Esophagus mucosa (tissue), 1 donor: ENCODE measurements at regions not wholly inside any gene's neighbourhood (a gene's known extent, or its start where the extent isn't known, plus 50 kb on each side); places are given as distances from the start of the nearest gene placed in this dataset.
A peak's percentile ranks its signal among the peaks of the same experiment; 100 is the strongest.

Source experiments
- ATAC-seq: fragments of 200-7000 bp; cut with Tn5 transposase; one replicate; pipeline ENCODE4 v1.9.1; 2020
- donor health status: DM: yes; HTN: yes; CAD: no.

DNA sequence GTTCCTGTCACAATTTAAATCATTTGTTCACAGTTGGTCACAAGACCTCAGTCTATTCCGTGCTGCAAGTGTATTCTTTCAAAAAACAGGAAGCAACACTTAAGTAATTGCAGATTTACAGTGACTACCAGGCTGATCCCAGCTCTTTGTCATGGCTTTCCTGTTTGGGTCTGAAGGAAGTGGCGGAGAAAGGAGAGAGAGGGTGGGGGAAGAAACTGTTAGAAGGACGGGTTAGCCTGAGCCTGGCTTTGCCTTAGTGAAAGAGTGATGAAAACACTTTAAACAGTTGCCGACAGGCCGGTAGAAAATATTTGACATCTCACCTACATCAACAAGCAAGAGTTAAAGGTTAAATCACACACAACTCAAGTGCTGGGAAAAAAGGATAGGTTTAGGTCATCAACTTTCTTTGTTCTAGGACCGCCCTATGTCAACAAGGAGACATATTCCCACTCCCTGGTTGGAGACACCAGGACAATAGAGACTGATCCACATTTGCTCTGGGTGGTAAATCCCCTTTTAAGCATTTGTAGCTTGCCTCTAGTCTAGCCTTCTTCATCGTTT lies 102.2 kb upstream of the DAB2 start:
- peak; percentile 56 for ATAC-seq

DNA sequence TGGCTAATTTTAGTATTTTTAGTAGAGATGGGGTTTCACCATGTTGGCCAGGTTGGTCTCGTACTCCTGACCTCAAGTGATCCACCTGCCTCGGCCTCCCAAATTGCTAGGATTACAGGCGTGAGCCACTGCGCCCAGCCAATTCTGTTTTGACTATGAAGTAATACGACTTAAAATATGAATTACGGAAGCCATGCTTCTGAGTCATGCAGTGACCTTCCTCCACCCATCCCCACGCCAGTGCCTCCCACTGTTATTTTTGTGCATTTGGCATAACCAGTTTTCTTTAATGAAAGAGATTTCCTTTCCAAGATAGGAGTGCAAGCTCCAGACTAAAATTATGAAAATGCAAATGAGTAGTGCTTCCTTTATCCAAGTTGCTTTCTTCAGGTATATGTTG lies 101.0 kb upstream of the DAB2 start:
- ATAC-seq: peak; percentile 57

DNA sequence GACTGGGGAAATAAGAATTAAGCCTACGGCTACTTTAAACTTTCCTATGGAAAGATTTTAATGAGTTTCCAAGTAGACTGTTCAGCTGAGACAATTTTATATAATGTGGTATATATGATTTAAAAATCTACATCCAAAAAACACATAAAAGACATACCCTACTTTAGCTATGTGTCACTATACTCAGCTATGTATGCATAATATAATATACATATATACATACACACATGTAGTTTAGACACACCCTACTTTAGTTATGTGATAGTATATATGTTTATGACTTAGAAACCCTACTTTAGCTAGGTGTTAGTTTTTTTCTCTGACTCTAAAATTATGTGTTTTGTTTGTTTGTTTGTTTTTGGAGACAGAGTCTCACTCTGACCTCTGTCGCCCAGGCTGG lies 100.5 kb upstream of the DAB2 start:
- ATAC-seq: no peak

- ATAC-seq: no peak
Measured at GRCh38 chr5:39523821-39524220, 99.0 kb upstream of the DAB2 start.

GRCh38 chr5:39521940-39522590 lies 97.3 kb upstream of the DAB2 start:
- no peak for ATAC-seq

DNA sequence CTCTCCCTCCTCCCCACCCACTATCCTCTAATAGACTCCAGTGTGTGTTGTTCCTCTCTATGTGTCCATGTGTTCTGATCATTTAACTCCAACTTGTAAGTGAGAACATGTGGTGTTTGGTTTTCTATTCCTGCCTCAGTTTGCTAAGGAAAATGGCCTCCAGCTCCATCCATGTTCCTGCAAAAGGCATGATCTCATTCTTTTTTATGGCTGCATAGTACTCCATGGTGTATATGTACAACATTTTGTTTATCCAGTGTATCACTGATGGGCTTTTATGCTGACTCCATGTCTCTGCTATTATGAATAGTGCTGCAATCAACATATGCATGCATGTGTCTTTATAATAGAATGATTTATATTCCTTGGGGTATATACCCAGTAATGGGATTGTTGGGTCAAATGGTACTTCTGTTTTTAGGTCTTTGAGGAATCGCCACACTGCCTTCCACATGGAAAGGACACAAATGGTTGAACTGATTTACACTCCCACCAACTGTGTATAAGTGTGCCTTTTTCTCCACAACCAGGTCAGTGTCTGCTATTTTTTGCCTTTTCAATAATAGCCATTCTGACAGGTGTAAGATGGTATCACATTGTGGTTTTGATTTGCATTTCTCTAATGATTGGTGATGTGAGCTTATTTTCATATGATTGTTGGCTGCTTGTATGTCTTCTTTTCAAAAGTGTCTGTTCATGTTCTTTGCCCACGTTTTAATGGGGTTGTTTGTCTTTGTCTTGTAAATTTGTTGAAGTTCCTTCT lies 96.5 kb upstream of the DAB2 start:
- ATAC-seq: no peak

DNA sequence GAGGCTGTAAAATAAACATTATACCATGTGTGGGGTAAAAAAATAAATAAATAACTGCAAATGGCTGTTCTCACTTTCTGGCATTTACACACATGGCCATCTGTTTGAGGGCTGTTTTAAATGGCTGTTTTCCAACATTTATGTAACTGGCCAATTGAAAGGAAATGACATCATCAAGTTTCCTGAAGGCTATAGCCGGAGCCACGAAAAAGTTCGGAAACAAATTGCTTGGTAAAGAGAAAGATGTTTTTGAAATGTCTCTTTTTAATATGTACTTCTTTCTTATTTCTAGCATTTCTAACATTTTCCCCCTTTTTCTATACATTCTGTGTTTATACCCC lies 95.4 kb upstream of the DAB2 start:
- ATAC-seq: no peak

DNA sequence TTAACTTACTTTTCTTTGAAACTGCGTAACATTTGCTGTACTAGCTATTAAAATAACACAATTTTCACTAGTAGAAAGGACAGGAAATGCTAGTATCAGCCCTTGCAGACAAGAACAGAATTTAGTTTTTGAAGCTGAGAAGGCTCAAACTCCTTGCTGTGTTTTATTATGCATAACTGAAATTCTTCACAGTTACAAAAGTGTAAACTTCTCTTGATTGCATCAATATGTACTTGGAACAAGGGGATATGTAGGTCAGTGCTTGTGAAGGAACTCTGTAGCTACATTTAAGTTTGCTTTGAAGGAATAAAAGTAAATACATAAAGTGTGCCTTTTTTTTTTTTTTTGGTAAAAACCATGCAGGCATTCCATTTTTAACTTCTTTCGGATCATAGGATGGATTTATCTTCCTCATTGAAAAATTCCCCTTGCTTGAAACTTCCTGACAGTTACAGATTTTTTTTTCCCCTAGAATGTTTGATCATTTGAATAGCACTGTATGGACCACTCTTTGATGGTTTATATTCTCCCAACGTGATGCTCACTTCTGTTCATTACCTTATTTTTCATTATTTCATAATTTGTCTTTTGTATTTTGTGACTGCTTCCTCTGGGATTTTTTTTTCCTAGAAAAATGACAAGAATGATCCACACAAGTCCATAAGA lies 94.9 kb upstream of the DAB2 start:
- no peak for ATAC-seq

DNA sequence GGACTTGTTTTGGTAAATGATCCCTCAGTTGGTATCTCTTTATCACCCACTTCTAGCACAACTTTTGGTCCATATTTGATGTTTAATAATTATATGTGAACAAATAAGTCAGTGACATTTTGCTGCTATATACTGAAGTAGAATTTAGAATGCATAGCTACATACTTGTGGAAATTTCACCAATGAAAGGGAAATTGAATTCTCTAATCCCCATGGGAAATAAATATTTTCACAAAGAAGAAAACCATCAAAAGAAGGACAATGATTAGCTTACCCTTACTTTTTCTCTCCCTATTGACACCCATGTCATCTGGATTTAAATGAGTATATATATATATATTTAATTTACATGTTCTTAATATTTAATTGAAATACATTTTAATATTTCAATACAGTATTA lies 94.3 kb upstream of the DAB2 start:
- ATAC-seq: no peak

DNA sequence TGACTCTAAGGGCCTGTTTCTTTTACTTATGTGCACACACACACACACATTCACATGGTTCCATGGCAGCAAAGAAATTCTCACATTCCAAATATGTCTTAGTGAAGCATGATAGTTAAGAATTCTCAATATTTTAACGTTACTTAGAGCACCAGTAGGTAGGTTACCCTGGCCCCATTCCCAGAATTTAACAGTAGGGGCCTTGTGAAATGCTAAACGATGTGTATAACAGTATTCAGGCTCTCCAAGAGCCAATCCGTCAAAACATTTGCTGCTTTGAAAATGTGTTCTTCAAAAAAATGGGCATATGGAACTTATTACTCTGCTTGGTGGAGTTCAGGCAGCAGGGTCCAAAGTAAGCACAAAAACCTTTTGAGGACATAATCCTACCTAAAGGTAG lies 93.7 kb upstream of the DAB2 start:
- ATAC-seq: no peak

DNA sequence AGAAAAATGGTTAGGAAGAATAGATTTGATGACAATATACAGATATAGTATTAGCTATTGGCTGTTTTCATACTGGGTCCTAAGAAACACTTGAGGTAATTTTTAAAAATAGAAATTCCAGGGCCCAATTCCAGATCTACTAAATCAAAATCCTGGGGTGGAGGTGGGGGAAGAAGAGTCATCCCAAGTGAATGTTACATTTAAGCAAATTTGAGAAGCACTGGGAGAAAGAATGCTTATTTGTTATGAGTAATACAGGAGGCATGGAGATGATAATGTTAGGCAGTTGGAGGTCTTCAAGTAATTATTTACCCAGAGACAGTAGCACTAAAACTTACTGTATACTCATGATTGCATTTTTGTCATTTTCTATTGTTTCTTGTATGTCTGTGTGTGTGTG lies 93.0 kb upstream of the DAB2 start:
- ATAC-seq: no peak

DNA sequence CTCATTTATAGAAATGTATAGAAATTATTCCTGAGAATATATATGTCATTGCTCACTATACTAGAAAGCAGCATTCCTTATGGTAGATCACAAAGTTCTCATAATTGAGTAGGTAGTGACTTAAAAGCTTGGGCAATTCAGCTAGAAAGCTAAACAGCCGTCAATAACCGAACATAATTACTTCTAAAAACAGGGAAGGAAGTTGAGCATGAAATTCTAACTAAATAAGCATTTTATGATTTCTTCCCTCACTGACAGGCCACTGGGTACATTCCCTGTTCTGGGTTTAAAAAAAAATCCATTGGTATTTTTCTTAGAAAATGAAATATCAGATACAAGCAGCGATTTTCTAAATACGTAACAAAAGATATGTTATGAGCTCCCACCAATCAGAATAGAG lies 91.1 kb upstream of the DAB2 start:
- ATAC-seq: no peak

DNA sequence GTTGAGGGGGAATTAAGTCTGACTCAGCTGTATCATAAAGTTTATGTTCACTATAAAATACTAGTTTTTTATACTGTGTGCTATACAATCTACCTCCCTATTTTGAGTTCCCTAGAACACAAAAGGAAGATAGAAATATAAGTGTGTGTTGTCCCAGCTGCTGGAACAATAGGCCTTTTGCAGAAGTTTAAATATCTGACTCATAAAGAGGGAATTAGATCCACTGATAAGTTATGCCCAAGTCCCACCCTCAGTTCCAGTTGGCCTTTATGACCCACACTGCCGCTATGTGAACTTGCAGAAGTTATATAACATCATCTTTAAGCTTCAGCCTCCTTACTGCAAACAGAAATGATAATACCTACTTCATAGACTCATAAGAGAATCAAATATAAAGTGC lies 88.5 kb upstream of the DAB2 start:
- ATAC-seq: no peak

DNA sequence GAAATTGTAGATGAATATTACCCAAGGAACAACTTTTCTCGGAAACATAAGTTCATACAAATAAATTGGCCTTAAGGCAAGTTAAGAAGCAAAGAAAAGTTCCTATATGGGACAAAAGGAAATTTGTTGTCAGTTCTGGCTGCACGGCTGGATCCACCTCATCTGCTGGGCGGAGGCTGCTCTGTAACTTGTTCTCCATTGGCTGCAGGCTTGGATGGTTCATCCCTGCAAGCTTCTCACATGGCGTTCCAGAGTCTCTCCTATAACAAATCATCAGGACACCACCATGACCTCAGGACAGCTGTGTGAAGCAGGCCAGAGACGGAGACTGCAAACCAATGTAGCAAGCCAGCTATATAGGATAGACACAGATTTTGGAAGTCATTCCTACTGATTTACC lies 81.4 kb upstream of the DAB2 start:
- ATAC-seq: no peak

DNA sequence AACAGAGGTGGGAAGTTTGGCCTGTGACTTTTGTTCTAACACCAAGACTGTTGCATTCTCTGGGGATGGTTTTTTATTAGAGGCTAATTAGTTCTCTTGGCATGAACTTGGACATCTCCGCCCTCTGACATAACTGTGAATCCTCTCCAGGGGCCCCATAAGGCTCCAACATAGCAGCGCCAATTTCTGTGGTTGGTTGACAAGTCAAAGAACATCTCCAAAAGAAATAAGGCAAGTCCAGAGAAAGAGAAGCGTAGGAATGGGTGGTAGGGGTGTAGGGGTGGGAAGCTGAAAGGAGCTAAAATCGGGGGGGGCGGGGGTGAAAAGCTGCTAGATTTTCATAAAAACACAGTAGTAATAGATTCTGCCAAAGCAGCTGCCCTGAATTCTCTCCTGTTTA lies 81.0 kb upstream of the DAB2 start:
- ATAC-seq: no peak

DNA sequence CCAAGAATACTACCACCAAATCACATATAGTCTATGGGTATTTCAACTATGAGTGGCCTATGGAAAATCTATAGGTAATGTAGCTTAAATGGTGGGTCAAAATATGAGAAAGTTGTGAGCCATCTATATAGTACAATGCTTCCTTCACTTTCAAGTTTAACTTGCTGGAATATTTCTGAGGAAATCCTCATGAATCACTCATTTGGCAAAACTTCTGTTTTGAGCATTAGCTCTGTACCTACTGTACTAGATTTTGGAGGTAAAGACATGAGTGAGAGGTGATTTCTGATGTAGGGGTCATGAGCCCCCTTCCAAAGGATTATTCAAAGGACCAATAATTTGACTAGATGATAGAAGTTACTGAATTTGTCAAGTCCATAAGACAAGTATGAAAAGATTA lies 80.6 kb upstream of the DAB2 start:
- ATAC-seq: no peak

DNA sequence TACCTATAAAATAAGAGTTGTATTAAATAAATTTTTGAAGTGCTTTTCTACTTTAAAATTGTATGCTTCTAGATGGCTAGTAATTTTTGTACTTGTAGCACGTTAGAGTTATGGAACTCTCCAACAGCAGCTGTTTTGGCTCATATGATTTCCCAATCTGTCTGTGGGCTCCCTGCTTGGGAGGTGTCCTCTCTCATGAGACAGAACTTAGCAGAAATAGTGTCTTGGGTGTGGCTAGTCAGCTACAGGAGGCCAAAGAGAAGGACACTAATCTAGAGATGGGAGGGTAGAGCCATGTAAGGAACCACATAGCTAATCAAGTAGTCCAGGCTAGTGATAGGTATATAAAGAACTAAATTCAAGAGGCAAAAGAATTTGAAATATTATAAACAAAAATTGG lies 78.4 kb upstream of the DAB2 start:
- ATAC-seq: no peak

- no peak for ATAC-seq
Measured at GRCh38 chr5:39502704-39503103, 77.9 kb upstream of the DAB2 start.

DNA sequence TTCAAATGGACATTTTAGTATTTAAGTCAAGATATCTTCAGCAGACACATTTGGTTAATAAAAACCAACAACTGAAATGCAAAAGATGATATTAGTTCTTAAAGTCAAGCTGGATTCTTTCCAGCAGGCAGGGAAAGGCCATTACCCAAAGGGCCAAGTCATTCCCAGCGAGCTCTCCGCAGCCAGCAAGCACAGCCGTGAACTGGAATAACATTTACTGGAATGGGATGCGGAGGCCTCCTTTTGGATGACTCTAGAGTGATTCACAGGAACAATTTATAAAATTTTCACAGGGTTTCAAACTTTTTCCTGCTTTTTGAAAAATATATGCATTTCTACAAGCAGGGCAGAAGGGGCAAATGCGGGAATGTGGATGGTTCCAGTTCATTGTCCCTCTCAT lies 76.6 kb upstream of the DAB2 start:
- ATAC-seq: no peak

GRCh38 chr5:39500551-39501175 lies 75.9 kb upstream of the DAB2 start:
- ATAC-seq: no peak

- ATAC-seq: no peak
Measured at GRCh38 chr5:39498278-39498952, 73.6 kb upstream of the DAB2 start.

DNA sequence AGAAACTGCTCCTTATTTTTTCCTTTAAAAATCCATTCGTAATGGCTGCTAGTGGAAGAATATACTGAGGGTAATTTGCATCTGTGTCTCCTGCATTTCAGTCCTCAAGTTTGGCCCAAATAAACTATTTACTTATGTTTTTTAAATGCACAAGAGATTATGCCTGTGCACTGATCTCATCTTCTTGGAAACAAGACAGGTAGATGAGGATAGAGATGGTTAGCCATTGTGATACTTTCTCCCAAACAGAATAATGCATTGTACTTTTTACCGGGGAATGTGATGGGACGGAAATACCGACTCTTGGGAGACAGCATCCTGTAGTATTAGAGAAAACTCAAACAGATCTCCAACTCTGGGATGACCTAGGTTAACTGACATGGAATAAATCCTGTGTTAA lies 72.5 kb upstream of the DAB2 start:
- ATAC-seq: no peak

- ATAC-seq: no peak
Measured at GRCh38 chr5:39495227-39495626, 70.4 kb upstream of the DAB2 start.
